ENCODE measurements at regions not wholly inside any gene's neighbourhood (a gene's known extent, or its start where the extent isn't known, plus 50 kb on each side); places are given as distances from the start of the nearest gene placed in this dataset.

- BruUV-seq (replicated peaks): no TSS peak
- Histone ChIP-seq H3K9me3 (ENCODE audit: control insufficient read depth, insufficient read depth, low read depth, low read length) (no peaks in the 10 kb centered on the region), H3K4me3 (ENCODE audit: low read depth in 2 of 2, low read length in 2 of 2) (no peak overlapping the region), H3K27ac (ENCODE audit: low read length) (no peak overlapping the region), H3K27me3 (ENCODE audit: control insufficient read depth, insufficient read depth, low read length) (no peaks in the 10 kb centered on the region), H3K4me1 (ENCODE audit: control insufficient read depth, insufficient read depth, low read length) (peaks cover 28% of the 10 kb centered on the region), H3K36me3 (ENCODE audit: control insufficient read depth, insufficient read depth, low read length) (no peaks in the 10 kb centered on the region)
- no peak for TF ChIP-seq POLR2AphosphoS5 (IDR thresholded peaks at IDR 0.05; ENCODE audit: low read depth, low read length)
- no peak for TF ChIP-seq REST (IDR thresholded peaks at IDR 0.05; ENCODE audit: insufficient read depth in 1 of 2, low read depth in 2 of 2, low read length in 1 of 2)
- ATAC-seq: no peak
- ChIA-PET CTCF (no interaction called here), POLR2A (no interaction called here)
- intact Hi-C loops (cut with micrococcal nuclease; ENCODE audit: unreplicated experiment): loop anchor here (10.0 kb wide), 4 partner anchors 356 to 796 kb away; no protein-coding TSS in a partner anchor
- in situ Hi-C loops (cut with HindIII; ENCODE audit: low pct_unique_long_range_greater_than_20kb, low sequenced_read_pairs): no loop called here
- DNase-seq (ENCODE audit: low read depth, low spot score): no peak
These were observed 338.7 kb upstream of the NR5A2 start for GRCh38 chr1:199688774-199689173.

GRCh38 chr1:199690496-199690895 lies 337.0 kb upstream of the NR5A2 start:
- ChIA-PET CTCF (no interaction called here), POLR2A (no interaction called here)
- ATAC-seq (no peak), DNase-seq (ENCODE audit: low read depth, low spot score) (no peak)
- BruUV-seq (replicated peaks): no TSS peak
- Histone ChIP-seq H3K36me3 (ENCODE audit: control insufficient read depth, insufficient read depth, low read length) (no peaks in the 10 kb centered on the region), H3K4me1 (ENCODE audit: control insufficient read depth, insufficient read depth, low read length) (peaks cover 20% of the 10 kb centered on the region; the same call in 1 of the 2 replicates), H3K27me3 (ENCODE audit: control insufficient read depth, insufficient read depth, low read length) (no peaks in the 10 kb centered on the region), H3K27ac (ENCODE audit: low read length) (no peak overlapping the region), H3K4me3 (ENCODE audit: low read depth in 2 of 2, low read length in 2 of 2) (no peak overlapping the region), H3K9me3 (ENCODE audit: control insufficient read depth, insufficient read depth, low read depth, low read length) (no peaks in the 10 kb centered on the region)
- TF ChIP-seq POLR2AphosphoS5 (IDR thresholded peaks at IDR 0.05; ENCODE audit: low read depth, low read length) (no peak), TCF7L2 (IDR thresholded peaks at IDR 0.05; ENCODE audit: low read depth, low read length) (no peak), CTCF (IDR thresholded peaks at IDR 0.05) (no peak), SIN3A (IDR thresholded peaks at IDR 0.05; ENCODE audit: borderline replicate concordance, insufficient read depth, low read depth, low read length) (no peak), REST (IDR thresholded peaks at IDR 0.05; ENCODE audit: insufficient read depth in 1 of 2, low read depth in 2 of 2, low read length in 1 of 2) (no peak)
- intact Hi-C loops (cut with micrococcal nuclease; ENCODE audit: unreplicated experiment) (no loop called here), in situ Hi-C loops (cut with HindIII; ENCODE audit: low pct_unique_long_range_greater_than_20kb, low sequenced_read_pairs) (no loop called here)
